Activated CD4-positive, alpha-beta T cell treated with anti-CD3 and anti-CD28 coated beads, Interleukin-2, amount 50 U/mL, for 4 hours (primary cell): ENCODE measurements at regions not wholly inside any gene's neighbourhood (a gene's known extent, or its start where the extent isn't known, plus 50 kb on each side); places are given as distances from the start of the nearest gene placed in this dataset.
"Not testable (repeated sequence)": the region's sequence is repeated elsewhere in the genome, so short reads cannot be mapped to it uniquely, and the experiment has no call there.

Experiments used
- DNase-seq, 2 experiments: peaks; one replicate each; pipeline ENCODE4 v3.0.0-alpha.2; 2020

- DNase-seq: no peak
Observed at GRCh38 chr1:98575955-98576354, 85.6 kb upstream of the SNX7 start.

GRCh38 chr1:98565951-98566350 is 95.6 kb upstream of the SNX7 start:
- DNase-seq: no peak

- no peak for DNase-seq
Observed at GRCh38 chr1:98559291-98559690, 102.2 kb upstream of the SNX7 start.

GRCh38 chr1:98557895-98558294 is 103.6 kb upstream of the SNX7 start:
- DNase-seq: no peak

- DNase-seq: no peak
Observed at GRCh38 chr1:98556521-98557158, 104.9 kb upstream of the SNX7 start.

GRCh38 chr1:98555814-98556213 is 105.7 kb upstream of the SNX7 start:
- no peak for DNase-seq

GRCh38 chr1:98552576-98553074 is 108.9 kb upstream of the SNX7 start:
- not testable (repeated sequence) for DNase-seq

- no peak for DNase-seq
Observed at GRCh38 chr1:98550076-98550475, 111.4 kb upstream of the SNX7 start.

- no peak for DNase-seq
Observed at GRCh38 chr1:98546319-98546718, 115.2 kb upstream of the SNX7 start.

- DNase-seq: no peak
Observed at GRCh38 chr1:98538106-98538505, 123.4 kb upstream of the SNX7 start.

- DNase-seq: no peak
Observed at GRCh38 chr1:98523256-98523655, 138.3 kb upstream of the SNX7 start.

GRCh38 chr1:98516306-98516705 is 145.2 kb upstream of the SNX7 start:
- no peak for DNase-seq

GRCh38 chr1:98515744-98516143 is 145.8 kb upstream of the SNX7 start:
- DNase-seq: no peak

- DNase-seq: not testable (repeated sequence)
Observed at GRCh38 chr1:98512216-98512615, 149.3 kb upstream of the SNX7 start.

GRCh38 chr1:98503771-98504170 is 157.8 kb upstream of the SNX7 start:
- no peak for DNase-seq

- DNase-seq: no peak
Observed at GRCh38 chr1:98502937-98503336, 158.6 kb upstream of the SNX7 start.

- no peak for DNase-seq
Observed at GRCh38 chr1:98500324-98500723, 161.2 kb upstream of the SNX7 start.

- DNase-seq: no peak
Observed at GRCh38 chr1:98498651-98499050, 162.9 kb upstream of the SNX7 start.

- no peak for DNase-seq
Observed at GRCh38 chr1:98497497-98497896, 164.0 kb upstream of the SNX7 start.

GRCh38 chr1:98496256-98496995 is 165.1 kb upstream of the SNX7 start:
- DNase-seq: no peak

GRCh38 chr1:98493469-98493868 is 168.1 kb upstream of the SNX7 start:
- DNase-seq: no peak

- no peak for DNase-seq
Observed at GRCh38 chr1:98490099-98490498, 171.4 kb upstream of the SNX7 start.

- no peak for DNase-seq
Observed at GRCh38 chr1:98487620-98488019, 173.9 kb upstream of the SNX7 start.

GRCh38 chr1:98482611-98483010 is 178.9 kb upstream of the SNX7 start:
- DNase-seq: no peak

GRCh38 chr1:98480271-98480670 is 181.2 kb upstream of the SNX7 start:
- no peak for DNase-seq
